HG03571 (cell line): ENCODE measurements at regions not wholly inside any gene's neighbourhood (a gene's known extent, or its start where the extent isn't known, plus 50 kb on each side); places are given as distances from the start of the nearest gene placed in this dataset.

ENCODE experiments used
- ATAC-seq: cut with Tn5 transposase; IDR thresholded peaks from one replicate; pipeline ENCODE4 v1.9.1; 2021; ENCODE audit not compliant: unreplicated experiment

- no peak for ATAC-seq
Measured at GRCh38 chr3:59266551-59266950, 216.7 kb upstream of the CFAP20DC start.

DNA sequence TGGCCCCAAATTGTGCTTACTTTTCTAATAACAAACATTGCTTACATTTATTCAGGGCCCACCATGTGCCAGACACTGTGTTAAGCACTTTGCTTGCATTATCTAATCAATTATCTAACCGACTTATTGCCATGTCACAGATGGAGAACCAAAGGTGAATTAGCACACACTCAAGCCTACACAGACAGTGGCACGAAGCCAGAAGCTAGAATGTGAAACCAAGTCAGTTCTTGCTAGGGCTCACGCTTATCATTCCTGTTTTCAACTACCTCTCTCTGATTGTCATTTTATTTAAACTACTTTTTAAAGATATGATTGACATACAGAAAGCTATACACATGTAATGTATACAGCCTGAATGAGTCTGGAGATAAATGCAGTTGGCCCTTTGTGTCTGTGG, 215.7 kb upstream of the CFAP20DC start:
- no peak for ATAC-seq

DNA sequence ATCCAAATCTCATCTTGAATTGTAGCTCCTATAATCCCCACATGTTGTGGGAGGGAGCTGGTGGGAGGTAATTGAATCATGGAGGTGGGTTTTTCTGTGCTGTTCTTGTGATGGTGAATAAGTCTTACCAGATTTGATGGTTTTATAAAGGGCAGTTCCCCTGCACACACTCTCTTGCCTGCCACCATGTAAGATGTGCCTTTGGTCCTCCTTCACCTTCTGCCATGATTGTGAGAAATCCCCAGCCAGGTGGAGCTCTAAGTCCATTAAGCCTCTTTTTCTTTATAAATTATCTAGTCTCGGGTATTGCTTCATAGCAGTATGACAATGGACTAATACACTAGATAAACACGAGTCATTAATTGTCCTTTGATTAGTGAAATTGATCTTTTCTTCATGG, 214.5 kb upstream of the CFAP20DC start:
- no peak for ATAC-seq

- ATAC-seq = no peak
Measured at GRCh38 chr3:59263152-59263551, 213.3 kb upstream of the CFAP20DC start.

DNA sequence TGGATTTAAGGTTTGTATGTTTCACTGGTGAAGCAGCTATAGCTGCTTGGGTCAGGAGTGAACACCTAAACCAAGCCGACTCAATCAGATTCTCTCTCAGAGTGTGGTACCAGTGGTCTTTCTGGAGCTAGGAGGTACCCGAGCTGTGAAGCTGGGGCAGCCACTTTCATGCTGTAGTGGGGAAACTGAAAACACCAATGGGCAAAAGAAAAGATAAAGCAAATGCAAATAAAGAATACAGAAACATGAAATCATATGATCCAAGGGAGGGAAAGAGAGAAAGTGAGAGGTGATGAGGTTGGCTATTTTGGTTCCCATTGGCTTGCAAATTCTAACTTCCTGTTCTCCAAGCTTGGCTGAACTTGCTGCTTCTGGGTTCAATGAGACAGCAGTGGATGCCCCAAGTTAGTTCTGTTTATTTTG, 212.3 kb upstream of the CFAP20DC start:
- peak; percentile 97 for ATAC-seq

DNA sequence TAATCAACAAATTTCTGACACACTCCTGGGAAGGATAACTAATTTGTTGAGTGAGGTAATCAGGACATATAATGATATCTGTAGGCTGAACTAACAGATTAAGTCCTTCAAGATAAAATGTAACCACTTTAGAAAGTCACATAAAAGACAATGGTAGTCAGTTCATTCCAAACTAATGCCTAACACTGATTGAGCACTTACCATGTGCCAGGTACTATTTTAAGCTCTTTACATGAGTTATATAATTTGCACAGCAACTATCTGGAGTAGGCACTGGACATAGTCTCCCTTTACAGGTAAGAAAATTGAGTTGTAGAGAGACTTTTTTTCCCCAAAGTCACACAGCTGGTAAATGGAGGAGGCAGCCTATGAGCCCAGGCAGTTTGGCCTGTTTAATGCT, 211.2 kb upstream of the CFAP20DC start:
- ATAC-seq = no peak

DNA sequence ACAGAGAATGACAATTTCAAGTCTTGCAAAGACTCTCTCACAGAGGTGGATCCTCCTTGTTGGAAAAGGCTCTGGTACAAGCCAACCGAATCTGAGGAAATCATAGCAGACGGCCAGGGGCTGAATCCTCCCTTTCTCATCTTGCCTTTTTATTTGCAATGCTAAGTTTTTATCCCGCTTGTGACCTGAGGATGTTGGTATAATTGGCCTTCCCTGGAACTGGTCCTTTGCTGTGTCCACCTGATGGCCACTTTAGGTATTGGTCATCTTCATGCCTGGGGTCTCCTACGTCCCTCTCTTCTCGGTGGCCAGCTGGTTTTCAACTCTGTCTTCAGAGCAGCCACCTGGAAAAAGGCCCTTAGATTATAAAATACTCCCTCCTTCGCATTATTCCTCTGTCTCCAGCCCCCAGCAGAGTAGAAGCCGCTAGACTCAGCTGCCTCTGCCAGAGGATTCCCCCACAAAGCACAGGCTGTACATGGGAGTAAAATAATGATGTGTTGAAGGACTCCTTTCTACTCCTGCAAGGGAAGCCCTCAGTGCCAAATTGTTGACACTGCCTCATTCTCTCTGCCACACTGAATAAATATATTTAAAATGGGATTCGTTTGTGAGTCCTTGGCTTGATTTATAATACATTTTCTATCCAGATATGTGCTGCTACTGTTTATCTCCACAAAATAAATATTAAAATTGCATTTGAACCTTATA, 208.9 kb upstream of the CFAP20DC start:
- no peak for ATAC-seq

- ATAC-seq = no peak
Measured at GRCh38 chr3:59257506-59257905, 207.7 kb upstream of the CFAP20DC start.

DNA sequence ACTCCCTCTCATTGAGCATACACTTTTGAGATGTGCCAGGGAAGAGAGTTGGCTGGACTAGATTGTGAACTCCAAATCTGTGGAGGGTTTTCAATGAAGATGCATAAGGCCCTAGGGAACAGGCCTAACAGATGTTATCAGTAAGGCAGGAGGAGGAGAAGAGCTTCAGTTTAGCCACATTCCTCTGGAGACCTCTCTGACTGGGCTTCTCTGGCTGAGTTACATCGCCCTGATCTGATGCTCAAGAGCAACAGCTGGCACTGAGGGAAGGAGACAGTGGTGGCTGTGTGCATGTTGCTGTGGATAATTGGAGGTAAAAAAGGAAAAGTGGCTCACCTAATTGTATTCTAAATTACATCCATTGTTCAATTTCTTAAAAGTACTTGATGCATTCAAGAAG, 206.4 kb upstream of the CFAP20DC start:
- ATAC-seq = no peak

DNA sequence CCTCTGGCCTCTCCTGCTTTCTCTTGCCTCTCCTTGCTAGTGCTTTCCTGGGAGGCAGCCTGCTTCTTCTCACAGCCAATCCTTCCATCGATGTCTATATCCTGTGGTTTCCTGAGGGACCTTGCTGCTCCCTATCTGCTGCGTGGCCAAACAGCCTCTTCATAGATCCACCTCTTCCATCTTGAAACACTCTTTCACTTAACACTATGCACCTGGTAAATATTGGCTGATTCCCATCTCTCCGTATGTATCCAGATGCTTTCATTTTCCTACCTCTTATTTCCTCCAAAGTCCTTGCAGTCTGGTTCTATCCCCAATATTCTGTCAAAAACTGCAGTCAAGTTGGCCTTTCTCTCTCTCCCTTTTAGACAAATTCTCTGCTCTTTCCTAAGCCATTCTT, 205.2 kb upstream of the CFAP20DC start:
- no peak for ATAC-seq

- ATAC-seq = no peak
Measured at GRCh38 chr3:59254433-59254832, 204.6 kb upstream of the CFAP20DC start.

- ATAC-seq = no peak
Measured at GRCh38 chr3:59253523-59253922, 203.7 kb upstream of the CFAP20DC start.

GRCh38 chr3:59251869-59252268, 202.0 kb upstream of the CFAP20DC start:
- ATAC-seq = no peak

DNA sequence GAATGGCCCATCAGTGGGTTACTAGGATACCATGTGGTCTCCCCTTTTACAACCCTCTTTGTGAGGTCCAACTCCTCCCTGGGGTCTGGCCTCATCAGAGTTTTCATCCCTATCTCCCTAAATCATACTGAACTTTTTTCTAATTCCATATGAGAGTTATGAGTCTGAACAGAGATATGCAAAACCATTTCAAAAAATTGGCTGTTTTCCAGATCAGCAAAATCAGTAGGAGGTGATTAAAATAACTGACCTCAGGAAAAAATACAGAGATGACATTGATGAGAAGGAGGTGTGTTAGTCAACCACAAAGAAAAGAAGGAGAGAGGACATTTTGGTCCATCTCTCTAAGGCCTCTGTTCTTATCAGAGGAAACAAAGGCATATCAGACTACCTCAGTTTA, 200.8 kb upstream of the CFAP20DC start:
- no peak for ATAC-seq

GRCh38 chr3:59249698-59250361, 200.0 kb upstream of the CFAP20DC start:
- ATAC-seq = no peak

DNA sequence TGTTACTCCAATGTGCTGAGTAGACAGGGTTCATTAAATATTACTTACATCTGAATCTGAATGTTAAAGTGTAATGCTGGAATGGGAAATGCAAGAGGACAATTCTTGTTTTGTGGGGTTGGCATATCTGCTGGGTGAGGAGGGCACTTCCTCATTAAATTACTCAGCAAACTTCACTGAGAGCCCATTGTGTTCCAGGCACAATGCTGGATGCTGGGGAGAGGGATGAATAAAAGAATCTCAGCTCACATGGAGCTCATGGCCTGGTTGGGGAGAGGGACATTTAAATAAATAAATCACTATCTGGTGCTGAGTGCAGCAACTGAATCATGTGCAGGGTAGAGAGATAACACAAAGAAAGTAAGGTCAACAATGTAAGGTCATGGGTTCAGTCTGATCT, 199.2 kb upstream of the CFAP20DC start:
- ATAC-seq = no peak

- ATAC-seq = peak; percentile 51
Measured at GRCh38 chr3:59247402-59247841, 197.6 kb upstream of the CFAP20DC start.

- ATAC-seq = peak; percentile 64
Measured at GRCh38 chr3:59246719-59247401, 197.0 kb upstream of the CFAP20DC start.

DNA sequence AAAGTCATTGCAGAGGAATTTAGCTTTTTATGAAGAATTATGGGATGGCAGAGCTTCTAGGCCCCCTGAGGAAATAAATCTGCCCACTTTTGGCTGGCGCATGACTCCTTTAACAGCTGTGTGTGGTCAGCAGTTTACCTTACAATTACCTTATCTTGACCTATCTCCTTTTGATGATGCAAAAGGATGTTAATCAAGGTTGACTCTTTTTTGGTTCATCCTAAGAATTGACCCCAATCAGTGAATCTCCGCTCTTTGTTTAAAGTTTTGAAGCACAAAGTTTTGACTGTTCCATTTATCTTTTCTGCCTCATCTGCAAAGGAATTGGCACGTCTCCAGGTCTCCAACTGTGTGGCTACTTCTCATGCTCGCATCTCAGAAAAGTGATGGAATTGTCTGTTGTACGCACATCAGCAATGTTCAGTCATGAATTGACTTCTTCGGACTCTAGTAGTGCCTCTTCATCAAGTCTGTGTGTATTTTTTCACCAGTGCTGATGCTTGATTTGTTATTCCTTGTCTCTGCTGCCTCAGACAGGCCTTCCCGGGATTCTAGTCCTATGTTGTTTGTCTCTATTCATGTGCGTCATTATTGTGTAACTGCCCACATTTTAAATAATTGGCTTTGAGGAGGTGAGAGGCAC, 196.2 kb upstream of the CFAP20DC start:
- no peak for ATAC-seq

DNA sequence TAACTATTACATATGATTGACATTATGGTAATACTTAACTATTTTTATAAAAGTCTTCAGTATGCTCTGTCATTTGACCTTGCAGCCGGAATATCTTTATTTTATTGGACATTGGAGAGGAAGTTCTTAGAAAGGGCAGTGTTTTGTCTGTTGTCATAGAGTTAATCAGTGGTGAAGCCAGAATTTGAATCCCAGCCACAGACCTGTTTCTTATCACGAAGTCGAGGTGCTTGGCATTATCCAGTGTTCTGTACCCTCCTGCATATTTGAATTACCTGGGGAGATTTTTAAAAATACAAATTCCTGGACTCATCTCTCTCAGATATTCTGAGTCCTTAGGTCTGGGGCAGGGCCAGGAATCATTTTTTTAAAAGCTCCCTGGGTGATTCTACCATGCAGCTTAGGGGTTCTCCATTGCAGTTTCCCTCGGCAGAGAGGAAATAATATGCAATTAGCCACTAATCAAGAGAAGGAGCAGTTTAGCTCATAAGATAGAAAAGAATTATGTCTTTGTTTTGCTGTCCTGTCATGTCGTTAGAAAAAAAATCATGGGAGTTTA, 195.6 kb upstream of the CFAP20DC start:
- ATAC-seq = no peak

GRCh38 chr3:59244343-59244742, 194.5 kb upstream of the CFAP20DC start:
- ATAC-seq = no peak
